Body of pancreas (tissue), 4 donors: ENCODE measurements at regions not wholly inside any gene's neighbourhood (a gene's known extent, or its start where the extent isn't known, plus 50 kb on each side); places are given as distances from the start of the nearest gene placed in this dataset.
"Not testable (repeated sequence)": the region's sequence is repeated elsewhere in the genome, so short reads cannot be mapped to it uniquely, and the experiment has no call there.

Source experiments
- ATAC-seq: fragments of 150-250 bp; one replicate; pipeline ENCODE4 v1.9.1; 2016
- DNase-seq, 4 donors: peaks; one replicate each; pipeline ENCODE4 v3.0.0-alpha.2; 2019
- H3K27ac ChIP-seq, 4 donors: fragments of 200-600 bp; sonication (generic); 1 replicate in 3 of 4; 2 replicates in 1 of 4; pipeline versions ENCODE4 v1.5.1 to v1.6.1; 2016 to 2019; ENCODE audit warnings: mild to moderate bottlenecking in 1 of 4, mixed read lengths in 1 of 4, moderate library complexity in 1 of 4
- H3K27me3 ChIP-seq, 2 donors: fragments of 200-600 bp; sonication (generic); one replicate each; pipeline ENCODE4 v1.6.0; 2016; ENCODE audit warnings: mild to moderate bottlenecking in 1 of 2
- H3K36me3 ChIP-seq, 2 donors: fragments of 200-600 bp; sonication (generic); replicated peaks in 1 of 2; 2 replicates each; pipeline ENCODE4 v1.5.1; 2016; ENCODE audit warnings: low read depth in 2 of 2; ENCODE audit not compliant: insufficient read depth in 1 of 2
- H3K4me1 ChIP-seq: fragments of 200-600 bp; sonication (generic); one replicate; pipeline ENCODE4 v1.6.0; 2016
- H3K4me3 ChIP-seq, 2 donors: fragments of 200-600 bp; sonication (generic); 1 replicate in 1 of 2; 2 replicates in 1 of 2; pipeline ENCODE4 v1.5.1; 2016 to 2019
- H3K9me3 ChIP-seq, 3 donors: fragments of 200-600 bp; sonication (generic); 1 replicate in 2 of 3; 2 replicates in 1 of 3; pipeline ENCODE4 v1.5.1; 2016
- CTCF ChIP-seq, 7 experiments: fragments of 450-650 bp in 4 of 7; fragments of 200-600 bp in 3 of 7; sonication (generic) in 3 of 7; IDR thresholded peaks; one replicate each; pipeline ENCODE4 v1.5.1; 2016 to 2019; ENCODE audit warnings: antibody characterized with exemption in 7 of 7
- POLR2A ChIP-seq, 3 donors: fragments of 450-650 bp; IDR thresholded peaks; one replicate each; pipeline ENCODE4 v1.6.1; 2016; ENCODE audit warnings: antibody characterized with exemption in 3 of 3, mild to moderate bottlenecking in 2 of 3
- WGBS, 2 donors: methylation state at CpG; one replicate each; pipeline ENCODE4 v1.1.5; 2017; 5-methylcytosine and 5-hydroxymethylcytosine counted together
- intact Hi-C: fragments of 100-400 bp; cut with DNase I; formaldehyde crosslinking; loops from one replicate; pipeline ENCODE4 v1.15.1; 2023

DNA sequence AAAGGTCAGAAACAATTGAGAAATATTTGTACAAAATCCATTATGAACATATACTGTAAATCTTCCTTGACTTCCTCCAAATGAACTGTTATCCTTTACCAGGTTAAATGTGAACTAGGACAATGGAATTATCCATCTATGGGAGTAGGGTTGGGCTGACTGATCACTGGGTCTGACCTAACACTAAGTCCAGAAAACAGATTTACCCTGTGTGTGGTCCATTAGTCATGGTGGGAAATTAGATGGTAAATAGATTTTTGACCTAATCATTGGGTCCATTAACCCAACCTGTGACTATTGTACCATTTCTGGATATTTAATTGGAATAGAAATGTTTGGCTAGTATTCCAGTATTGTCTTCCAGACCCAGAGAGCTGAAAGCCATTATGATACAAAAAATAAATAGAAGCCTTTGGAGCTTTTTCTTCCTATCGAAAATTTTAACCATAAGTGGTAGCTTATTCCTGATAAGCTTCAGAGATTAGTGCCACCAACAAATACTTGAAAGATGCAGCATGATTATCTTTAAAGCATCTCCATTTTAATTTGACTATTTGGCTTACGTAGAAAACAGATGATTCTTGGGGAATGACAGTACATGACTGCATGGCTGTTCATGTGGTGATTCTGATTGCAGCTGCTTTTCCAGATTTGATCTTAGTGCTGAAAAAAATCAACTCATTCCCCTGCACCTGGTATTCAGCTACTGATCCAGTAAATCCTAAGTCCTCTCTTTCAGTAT is 703.2 kb upstream of the FSHR start:
- Histone ChIP-seq H3K9me3 (no peaks in the 10 kb centered on the region), H3K36me3 (no peaks in the 10 kb centered on the region), H3K27me3 (no peaks in the 10 kb centered on the region), H3K27ac (no peak overlapping the region), H3K4me3 (no peak overlapping the region), H3K4me1 (no peaks in the 10 kb centered on the region)
- no peak for ATAC-seq
- DNase-seq: no peak
- 62 to 65% methylated on average over 2 of the region's 2 CpGs for WGBS, 2 donors
- TF ChIP-seq CTCF (IDR thresholded peaks at IDR 0.05) (no peak), POLR2A (IDR thresholded peaks at IDR 0.05) (no peak)
- intact Hi-C loops: no loop called here

- WGBS, 2 donors: 33 to 42% methylated on average over 4 of the region's 4 CpGs
- H3K27me3 ChIP-seq: no peaks in the 10 kb centered on the region
- H3K9me3 ChIP-seq: peaks cover 0 to 6% (median 0%) of the 10 kb centered on the region in 3 donors
- TF ChIP-seq CTCF (IDR thresholded peaks at IDR 0.05) (no peak), POLR2A (IDR thresholded peaks at IDR 0.05) (no peak)
- intact Hi-C loops: no loop called here
- H3K4me3 ChIP-seq: no peak overlapping the region
- ATAC-seq (no peak), DNase-seq (no peak)
- no peaks in the 10 kb centered on the region for H3K36me3 ChIP-seq
- no peak overlapping the region for H3K27ac ChIP-seq
- H3K4me1 ChIP-seq: no peaks in the 10 kb centered on the region
Observed at GRCh38 chr2:49845671-49846070, 691.4 kb upstream of the FSHR start.

- intact Hi-C loops: no loop called here
- no peak for ATAC-seq
- no peak for DNase-seq
Observed at GRCh38 chr2:49845021-49845420, 690.7 kb upstream of the FSHR start.

GRCh38 chr2:49844113-49844512 is 689.8 kb upstream of the FSHR start:
- H3K27me3 ChIP-seq, H3K36me3 ChIP-seq, DNase-seq, H3K27ac ChIP-seq, H3K9me3 ChIP-seq, ATAC-seq, H3K4me3 ChIP-seq, H3K4me1 ChIP-seq, intact Hi-C loops: not testable (repeated sequence)
- 84 to 90% methylated on average over 6 of the region's 6 CpGs for WGBS, 2 donors

More at GRCh38 chr2:49845021-49845420, 690.7 kb upstream of the FSHR start:
- no peaks in the 10 kb centered on the region for H3K4me1 ChIP-seq
- no peaks in the 10 kb centered on the region for H3K36me3 ChIP-seq
- H3K4me3 ChIP-seq: no peak overlapping the region
- TF ChIP-seq CTCF (IDR thresholded peaks at IDR 0.05): no peak
- no peak for TF ChIP-seq POLR2A (IDR thresholded peaks at IDR 0.05)
- H3K27me3 ChIP-seq: no peaks in the 10 kb centered on the region
- no peak overlapping the region for H3K27ac ChIP-seq
- H3K9me3 ChIP-seq: peaks cover 0 to 6% (median 0%) of the 10 kb centered on the region in 3 donors

GRCh38 chr2:49843314-49843713 is 689.0 kb upstream of the FSHR start:
- Histone ChIP-seq H3K36me3 (no peaks in the 10 kb centered on the region), H3K4me1 (no peaks in the 10 kb centered on the region), H3K9me3 (peaks cover 0 to 6% (median 0%) of the 10 kb centered on the region in 3 donors), H3K27me3 (no peaks in the 10 kb centered on the region), H3K4me3 (no peak overlapping the region), H3K27ac (no peak overlapping the region)
- intact Hi-C loops: no loop called here
- no peak for DNase-seq
- no peak for ATAC-seq
- TF ChIP-seq CTCF (IDR thresholded peaks at IDR 0.05) (no peak), POLR2A (IDR thresholded peaks at IDR 0.05) (no peak)
- WGBS, 2 donors: 57 to 87% methylated on average over 2 of the region's 2 CpGs
